ENCODE measurements at regions not wholly inside any gene's neighbourhood (a gene's known extent, or its start where the extent isn't known, plus 50 kb on each side); places are given as distances from the start of the nearest gene placed in this dataset.

GRCh38 chr2:223437788-223438187 is 164.4 kb downstream of the SCG2 start:
- no peak overlapping the region for H3K4me3 ChIP-seq (ENCODE audit: low read depth, low read length)
- TF ChIP-seq CTCF (conservative IDR thresholded peaks at IDR 0.05; ENCODE audit: low read depth, low read length), result no peak

GRCh38 chr2:223439184-223439583 is 163.0 kb downstream of the SCG2 start:
- no peak for DNase-seq (ENCODE audit: low read depth)
- no peak overlapping the region for H3K4me3 ChIP-seq (ENCODE audit: low read depth, low read length)
- TF ChIP-seq CTCF (conservative IDR thresholded peaks at IDR 0.05; ENCODE audit: low read depth, low read length), result no peak

More at GRCh38 chr2:223437788-223438187, 164.4 kb downstream of the SCG2 start:
- no peak for DNase-seq (ENCODE audit: low read depth)

- no peak for TF ChIP-seq CTCF (conservative IDR thresholded peaks at IDR 0.05; ENCODE audit: low read depth, low read length)
- DNase-seq (ENCODE audit: low read depth), result no peak
- H3K4me3 ChIP-seq (ENCODE audit: low read depth, low read length), result no peak overlapping the region
These were observed 162.4 kb downstream of the SCG2 start for GRCh38 chr2:223439786-223440185.

- no peak for TF ChIP-seq CTCF (conservative IDR thresholded peaks at IDR 0.05; ENCODE audit: low read depth, low read length)
- no peak overlapping the region for H3K4me3 ChIP-seq (ENCODE audit: low read depth, low read length)
- DNase-seq (ENCODE audit: low read depth), result no peak
These were observed 159.3 kb downstream of the SCG2 start for GRCh38 chr2:223442847-223443246.

- no peak for DNase-seq (ENCODE audit: low read depth)
- H3K4me3 ChIP-seq (ENCODE audit: low read depth, low read length), result no peak overlapping the region
- TF ChIP-seq CTCF (conservative IDR thresholded peaks at IDR 0.05; ENCODE audit: low read depth, low read length), result no peak
These were observed 151.9 kb downstream of the SCG2 start for GRCh38 chr2:223450246-223450645.

- no peak for DNase-seq (ENCODE audit: low read depth)
- no peak overlapping the region for H3K4me3 ChIP-seq (ENCODE audit: low read depth, low read length)
- no peak for TF ChIP-seq CTCF (conservative IDR thresholded peaks at IDR 0.05; ENCODE audit: low read depth, low read length)
These were observed 144.9 kb downstream of the SCG2 start for GRCh38 chr2:223457301-223457700.

- peak; percentile 50 for TF ChIP-seq CTCF (conservative IDR thresholded peaks at IDR 0.05; ENCODE audit: low read depth, low read length)
- no peak overlapping the region for H3K4me3 ChIP-seq (ENCODE audit: low read depth, low read length)
- DNase-seq (ENCODE audit: low read depth), result no peak
These were observed 142.7 kb downstream of the SCG2 start for GRCh38 chr2:223459328-223459939.
